Activated CD4-positive, alpha-beta T cell treated with anti-CD3 and anti-CD28 coated beads, Interleukin-2, Interleukin-4, amounts not matched to agents 100 ng/mL and 50 ng/mL, durations not matched to agents 16 hours and 8 hours (primary cell): ENCODE measurements at regions not wholly inside any gene's neighbourhood (a gene's known extent, or its start where the extent isn't known, plus 50 kb on each side); places are given as distances from the start of the nearest gene placed in this dataset.
"Not testable (repeated sequence)": the region's sequence is repeated elsewhere in the genome, so short reads cannot be mapped to it uniquely, and the experiment has no call there.

Experiments used
- DNase-seq: peaks from one replicate; pipeline ENCODE4 v3.0.0-alpha.2; 2020; ENCODE audit warnings: low spot score

GRCh38 chrX:122363112-122363795 is 820.8 kb upstream of the GRIA3 start:
- DNase-seq: no peak

GRCh38 chrX:122375533-122375932 is 808.5 kb upstream of the GRIA3 start:
- not testable (repeated sequence) for DNase-seq

- DNase-seq: no peak
These were observed 795.1 kb upstream of the GRIA3 start for GRCh38 chrX:122389005-122389404.

GRCh38 chrX:122418758-122419157 is 765.3 kb upstream of the GRIA3 start:
- no peak for DNase-seq

GRCh38 chrX:122421434-122422121 is 762.5 kb upstream of the GRIA3 start:
- no peak for DNase-seq

GRCh38 chrX:122422547-122422946 is 761.5 kb upstream of the GRIA3 start:
- DNase-seq: no peak

GRCh38 chrX:122434942-122435341 is 749.1 kb upstream of the GRIA3 start:
- no peak for DNase-seq

GRCh38 chrX:122439831-122440230 is 744.2 kb upstream of the GRIA3 start:
- DNase-seq: no peak

GRCh38 chrX:122440832-122441231 is 743.2 kb upstream of the GRIA3 start:
- no peak for DNase-seq

GRCh38 chrX:122441451-122441850 is 742.6 kb upstream of the GRIA3 start:
- no peak for DNase-seq

- DNase-seq: no peak
These were observed 738.6 kb upstream of the GRIA3 start for GRCh38 chrX:122445466-122445865.

GRCh38 chrX:122464341-122464740 is 719.7 kb upstream of the GRIA3 start:
- no peak for DNase-seq

- DNase-seq: no peak
These were observed 708.8 kb upstream of the GRIA3 start for GRCh38 chrX:122475306-122475705.

- DNase-seq: no peak
These were observed 683.5 kb upstream of the GRIA3 start for GRCh38 chrX:122500556-122500955.

- no peak for DNase-seq
These were observed 682.4 kb upstream of the GRIA3 start for GRCh38 chrX:122501652-122502051.

GRCh38 chrX:122504026-122504425 is 680.1 kb upstream of the GRIA3 start:
- no peak for DNase-seq

- no peak for DNase-seq
These were observed 671.5 kb upstream of the GRIA3 start for GRCh38 chrX:122512561-122513072.

- no peak for DNase-seq
These were observed 666.3 kb upstream of the GRIA3 start for GRCh38 chrX:122517786-122518185.

- DNase-seq: no peak
These were observed 638.3 kb upstream of the GRIA3 start for GRCh38 chrX:122545778-122546177.

GRCh38 chrX:122546269-122546668 is 637.8 kb upstream of the GRIA3 start:
- DNase-seq: no peak

GRCh38 chrX:122552286-122552800 is 631.7 kb upstream of the GRIA3 start:
- DNase-seq: no peak

GRCh38 chrX:122555925-122556324 is 628.2 kb upstream of the GRIA3 start:
- DNase-seq: no peak

GRCh38 chrX:122565952-122566351 is 618.1 kb upstream of the GRIA3 start:
- DNase-seq: no peak
